K562 (cell line): ENCODE measurements at regions not wholly inside any gene's neighbourhood (a gene's known extent, or its start where the extent isn't known, plus 50 kb on each side); places are given as distances from the start of the nearest gene placed in this dataset.

Source experiments
- ATAC-seq: fragments of 200-7000 bp; cut with Tn5 transposase; 3 replicates; pipeline ENCODE4 v1.9.1; 2020; ENCODE audit warnings: moderate library complexity
- BruUV-seq: library from RNA; stranded (reverse); fragments of 400-500 nt; replicated peaks from 2 replicates; lab custom pipeline; 2021; lab: Mats Ljungman, UMichigan
- CTCF ChIA-PET: fragments of 300-600 bp; formaldehyde crosslinking; extraction: SDS; loops from one replicate; lab custom pipeline; 2021; ENCODE audit warnings: low intra/inter-chr PET ratio; lab: Yijun Ruan, JAX
- POLR2A ChIA-PET: fragments of 300-600, 350-650 bp; sonication (Branson Sonifier 250); formaldehyde crosslinking; extraction: SDS; loops from one replicate; lab custom pipeline; 2021; ENCODE audit warnings: antibody characterized with exemption, inconsistent platforms; lab: Yijun Ruan, JAX
- DNase-seq, 4 experiments: peaks; one replicate each; pipeline versions ENCODE4 v3.0.0 to v3.0.0-alpha.2; 2011 to 2018; ENCODE audit warnings: low spot score in 3 of 4, mixed read lengths in 3 of 4; ENCODE audit errors: extremely low read depth in 1 of 4
- FAIRE-seq: peaks from 2 replicates; lab custom pipeline; 2011; peaks lifted over from hg19 to GRCh38; lab: Jason Lieb, UNC
- H2AFZ ChIP-seq: 2 replicates; pipeline ENCODE4 v1.6.0; 2011; ENCODE audit warnings: low read depth, low read length, control low read depth, inconsistent platforms
- H3K27ac ChIP-seq: fragments of 200-600 bp; 3 replicates; pipeline ENCODE4 v1.8.0; 2011; ENCODE audit warnings: low read depth, mild to moderate bottlenecking, control low read depth, inconsistent platforms, low read length, moderate library complexity, mixed read lengths; ENCODE audit errors: extremely low read depth
- H3K27me3 ChIP-seq, 2 experiments: fragments of 300-600 bp in 1 of 2; 2 replicates in 1 of 2; 3 replicates in 1 of 2; pipeline versions ENCODE4 v1.6.0 to v1.8.0; 2011; ENCODE audit warnings: inconsistent platforms in 2 of 2, low read length in 2 of 2, mild to moderate bottlenecking in 1 of 2, mixed read lengths in 1 of 2, moderate library complexity in 1 of 2; ENCODE audit not compliant: control insufficient read depth in 2 of 2, insufficient read depth in 2 of 2
- H3K36me3 ChIP-seq: fragments of 300-600 bp; 3 replicates; pipeline ENCODE4 v1.8.0; 2011; ENCODE audit warnings: mild to moderate bottlenecking, low read length, inconsistent platforms; ENCODE audit not compliant: control insufficient read depth, insufficient read depth
- H3K4me1 ChIP-seq, 2 experiments: fragments of 200-600 bp in 1 of 2; replicated peaks in 1 of 2; 2 replicates in 1 of 2; 3 replicates in 1 of 2; pipeline versions ENCODE4 v1.5.1 to v1.8.0; 2011; ENCODE audit warnings: inconsistent platforms in 2 of 2, low read length in 2 of 2, mild to moderate bottlenecking in 1 of 2, mixed read lengths in 1 of 2, moderate library complexity in 1 of 2; ENCODE audit not compliant: control insufficient read depth in 2 of 2, insufficient read depth in 2 of 2
- H3K4me2 ChIP-seq: 2 replicates; pipeline ENCODE4 v1.6.1; 2011; ENCODE audit warnings: low read length, control low read depth, inconsistent platforms, mixed read lengths; ENCODE audit not compliant: insufficient read depth
- H3K4me3 ChIP-seq: fragments of 200-600 bp; sonication (generic), shearing (Covaris generic); 2 replicates; pipeline ENCODE4 v1.5.1; 2016; ENCODE audit warnings: control low read depth, inconsistent platforms
- H3K79me2 ChIP-seq: fragments of 200-600 bp; 3 replicates; pipeline ENCODE4 v1.8.0; 2011; ENCODE audit warnings: low read length, inconsistent platforms; ENCODE audit not compliant: control insufficient read depth, insufficient read depth
- H3K9ac ChIP-seq, 2 experiments: 2 replicates each; pipeline versions ENCODE4 v1.6.0 to v1.6.1; 2011; ENCODE audit warnings: low read depth in 2 of 2, low read length in 2 of 2, control low read depth in 1 of 2, inconsistent platforms in 1 of 2, mild to moderate bottlenecking in 1 of 2, mixed read lengths in 1 of 2; ENCODE audit not compliant: insufficient read depth in 1 of 2
- H3K9me1 ChIP-seq: one replicate; pipeline ENCODE4 v1.6.0; 2011; ENCODE audit warnings: inconsistent platforms, mild to moderate bottlenecking, low read length, moderate library complexity; ENCODE audit not compliant: control insufficient read depth, insufficient read depth
- H3K9me3 ChIP-seq: replicated peaks from 2 replicates; pipeline ENCODE4 v1.5.1; 2011; ENCODE audit warnings: low read depth, low read length, inconsistent platforms; ENCODE audit not compliant: control insufficient read depth, insufficient read depth
- H4K20me1 ChIP-seq: replicated peaks from 2 replicates; pipeline ENCODE4 v1.6.1; 2011; ENCODE audit warnings: low read length, inconsistent platforms, mixed read lengths; ENCODE audit not compliant: control insufficient read depth, insufficient read depth
- BHLHE40 ChIP-seq: IDR thresholded peaks from 2 replicates; pipeline ENCODE4 v1.6.1; 2011; ENCODE audit warnings: low read length, improper control_type of control experiment
- CHD4 ChIP-seq: fragments of 200-600 bp; sonication (generic); IDR thresholded peaks from 3 replicates; pipeline ENCODE4 v1.6.1; 2012; ENCODE audit warnings: low read depth, mild to moderate bottlenecking, mixed read lengths, low read length, inconsistent platforms; ENCODE audit not compliant: insufficient read depth, insufficient replicate concordance, poor library complexity, severe bottlenecking
- DDX20 ChIP-seq: fragments of 450-650 bp; IDR thresholded peaks from 2 replicates; pipeline ENCODE4 v1.6.1; 2016; ENCODE audit warnings: missing genetic modification characterization, low read depth, mild to moderate bottlenecking, missing compliant biosample characterization, moderate library complexity
- DMBX1 ChIP-seq: fragments of 250-450 bp; sonication (Bioruptor Pico); IDR thresholded peaks from 2 replicates; pipeline ENCODE4 v1.8.0; 2022; ENCODE audit warnings: inconsistent platforms, mild to moderate bottlenecking, moderate library complexity, borderline replicate concordance
- ERF ChIP-seq: fragments of 450-650 bp; formaldehyde crosslinking; IDR thresholded peaks from 2 replicates; pipeline ENCODE4 v1.4.0; 2020; ENCODE audit warnings: mild to moderate bottlenecking, mixed read lengths
- POLR3G ChIP-seq: IDR thresholded peaks from 2 replicates; pipeline ENCODE4 v1.6.1; 2011; ENCODE audit not compliant: insufficient read length, insufficient replicate concordance; ENCODE audit errors: extremely low read depth
- STAT5A ChIP-seq: IDR thresholded peaks from 2 replicates; pipeline ENCODE4 v1.6.1; 2012; ENCODE audit warnings: low read length, inconsistent platforms, borderline replicate concordance
- ZMIZ1 ChIP-seq, 2 experiments: fragments of 150-350 bp in 1 of 2; IDR thresholded peaks; 2 replicates each; pipeline ENCODE4 v1.6.1; 2012 to 2016; ENCODE audit warnings: low read depth in 2 of 2, low read length in 2 of 2, mild to moderate bottlenecking in 1 of 2, moderate library complexity in 1 of 2
- ZNF830 ChIP-seq: fragments of 250-450 bp; sonication (Bioruptor Pico); IDR thresholded peaks from 2 replicates; pipeline ENCODE4 v1.5.0; 2021; ENCODE audit warnings: mild to moderate bottlenecking
- WGBS: fragments of 100-300 bp; shearing (Covaris generic); methylation state at CpG from one replicate; pipeline ENCODE4 v1.1.6; 2016; ENCODE audit warnings: low coverage, mixed read lengths; ENCODE audit not compliant: insufficient coverage; ENCODE audit errors: missing lambda C conversion rate; 5-methylcytosine and 5-hydroxymethylcytosine counted together
- in situ Hi-C: fragments of 300-500 bp; cut with MboI; formaldehyde crosslinking; loops from 4 replicates; pipeline ENCODE4 v1.15.0; 2018; ENCODE audit warnings: inconsistent platforms, mixed read lengths
- intact Hi-C: fragments of 100-400 bp; cut with micrococcal nuclease; formaldehyde crosslinking; loops from 2 replicates; pipeline ENCODE4 v1.14.2; 2022
- TF ChIP-seq, protein P1 (sequence below): IDR thresholded peaks from 2 replicates; pipeline ENCODE4 v1.6.1; 2014; ENCODE audit warnings: antibody characterized with exemption
- TF ChIP-seq, protein P2 (sequence below): fragments of 200-800 bp; sonication (Bioruptor generic); IDR thresholded peaks from 2 replicates; pipeline ENCODE4 v1.6.1; 2017; ENCODE audit warnings: missing genetic modification characterization, missing compliant biosample characterization
- TF ChIP-seq, protein P3 (sequence below): fragments of 250-450 bp; sonication (Bioruptor Pico); IDR thresholded peaks from 2 replicates; pipeline ENCODE4 v1.4.0; 2020; ENCODE audit warnings: mild to moderate bottlenecking, moderate library complexity, borderline replicate concordance

- in situ Hi-C loops (no loop called here), intact Hi-C loops (no loop called here)
- ATAC-seq, result no peak
- POLR2A ChIA-PET, result interaction anchor here (1.0 kb wide), 1 partner anchor 16 kb away, joined by 4 read pairs; no protein-coding TSS in a partner anchor
- Histone ChIP-seq H3K9me1 (no peaks in the 10 kb centered on the region), H3K79me2 (no peaks in the 10 kb centered on the region), H4K20me1 (no peaks in the 10 kb centered on the region), H3K36me3 (no peaks in the 10 kb centered on the region), H3K27ac (no peak overlapping the region), H3K27me3 (no peaks in the 10 kb centered on the region), H3K4me1 (no peaks in the 10 kb centered on the region; a peak in 1 of 5 replicates), H3K9ac (no peak overlapping the region), H3K4me2 (no peak overlapping the region), H3K9me3 (no peaks in the 10 kb centered on the region), H3K4me3 (no peak overlapping the region), H2AFZ (no peak overlapping the region)
- no TSS peak for BruUV-seq
- CTCF ChIA-PET, result no interaction called here
- no peak for FAIRE-seq
- WGBS, result 26% methylated on average over 7 of the region's 7 CpGs
- no peak for DNase-seq
- TF ChIP-seq, protein P1, sequence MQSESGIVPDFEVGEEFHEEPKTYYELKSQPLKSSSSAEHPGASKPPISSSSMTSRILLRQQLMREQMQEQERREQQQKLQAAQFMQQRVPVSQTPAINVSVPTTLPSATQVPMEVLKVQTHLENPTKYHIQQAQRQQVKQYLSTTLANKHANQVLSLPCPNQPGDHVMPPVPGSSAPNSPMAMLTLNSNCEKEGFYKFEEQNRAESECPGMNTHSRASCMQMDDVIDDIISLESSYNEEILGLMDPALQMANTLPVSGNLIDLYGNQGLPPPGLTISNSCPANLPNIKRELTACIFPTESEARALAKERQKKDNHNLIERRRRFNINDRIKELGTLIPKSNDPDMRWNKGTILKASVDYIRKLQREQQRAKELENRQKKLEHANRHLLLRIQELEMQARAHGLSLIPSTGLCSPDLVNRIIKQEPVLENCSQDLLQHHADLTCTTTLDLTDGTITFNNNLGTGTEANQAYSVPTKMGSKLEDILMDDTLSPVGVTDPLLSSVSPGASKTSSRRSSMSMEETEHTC, result no peak
- no peak for TF ChIP-seq ZMIZ1 (IDR thresholded peaks at IDR 0.05; ENCODE audit: low read depth in 2 of 2, low read length in 2 of 2)
- no peak for TF ChIP-seq STAT5A
- TF ChIP-seq, protein P2, sequence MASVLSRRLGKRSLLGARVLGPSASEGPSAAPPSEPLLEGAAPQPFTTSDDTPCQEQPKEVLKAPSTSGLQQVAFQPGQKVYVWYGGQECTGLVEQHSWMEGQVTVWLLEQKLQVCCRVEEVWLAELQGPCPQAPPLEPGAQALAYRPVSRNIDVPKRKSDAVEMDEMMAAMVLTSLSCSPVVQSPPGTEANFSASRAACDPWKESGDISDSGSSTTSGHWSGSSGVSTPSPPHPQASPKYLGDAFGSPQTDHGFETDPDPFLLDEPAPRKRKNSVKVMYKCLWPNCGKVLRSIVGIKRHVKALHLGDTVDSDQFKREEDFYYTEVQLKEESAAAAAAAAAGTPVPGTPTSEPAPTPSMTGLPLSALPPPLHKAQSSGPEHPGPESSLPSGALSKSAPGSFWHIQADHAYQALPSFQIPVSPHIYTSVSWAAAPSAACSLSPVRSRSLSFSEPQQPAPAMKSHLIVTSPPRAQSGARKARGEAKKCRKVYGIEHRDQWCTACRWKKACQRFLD (CRISPR knock-in tag), result no peak
- no peak for TF ChIP-seq DDX20 (tag)
- no peak for TF ChIP-seq BHLHE40
- TF ChIP-seq DMBX1, result no peak
- no peak for TF ChIP-seq POLR3G
- no peak for TF ChIP-seq ERF (CRISPR knock-in tag)
- TF ChIP-seq, protein P3, sequence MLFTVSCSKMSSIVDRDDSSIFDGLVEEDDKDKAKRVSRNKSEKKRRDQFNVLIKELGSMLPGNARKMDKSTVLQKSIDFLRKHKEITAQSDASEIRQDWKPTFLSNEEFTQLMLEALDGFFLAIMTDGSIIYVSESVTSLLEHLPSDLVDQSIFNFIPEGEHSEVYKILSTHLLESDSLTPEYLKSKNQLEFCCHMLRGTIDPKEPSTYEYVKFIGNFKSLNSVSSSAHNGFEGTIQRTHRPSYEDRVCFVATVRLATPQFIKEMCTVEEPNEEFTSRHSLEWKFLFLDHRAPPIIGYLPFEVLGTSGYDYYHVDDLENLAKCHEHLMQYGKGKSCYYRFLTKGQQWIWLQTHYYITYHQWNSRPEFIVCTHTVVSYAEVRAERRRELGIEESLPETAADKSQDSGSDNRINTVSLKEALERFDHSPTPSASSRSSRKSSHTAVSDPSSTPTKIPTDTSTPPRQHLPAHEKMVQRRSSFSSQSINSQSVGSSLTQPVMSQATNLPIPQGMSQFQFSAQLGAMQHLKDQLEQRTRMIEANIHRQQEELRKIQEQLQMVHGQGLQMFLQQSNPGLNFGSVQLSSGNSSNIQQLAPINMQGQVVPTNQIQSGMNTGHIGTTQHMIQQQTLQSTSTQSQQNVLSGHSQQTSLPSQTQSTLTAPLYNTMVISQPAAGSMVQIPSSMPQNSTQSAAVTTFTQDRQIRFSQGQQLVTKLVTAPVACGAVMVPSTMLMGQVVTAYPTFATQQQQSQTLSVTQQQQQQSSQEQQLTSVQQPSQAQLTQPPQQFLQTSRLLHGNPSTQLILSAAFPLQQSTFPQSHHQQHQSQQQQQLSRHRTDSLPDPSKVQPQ (CRISPR knock-in tag), result no peak
- no peak for TF ChIP-seq ZNF830 (CRISPR knock-in tag)
- no peak for TF ChIP-seq CHD4
These were observed 257.1 kb upstream of the ZFP64 start for GRCh38 chr20:52448513-52449232.
